HCT116 (cell line): ENCODE measurements at regions not wholly inside any gene's neighbourhood (a gene's known extent, or its start where the extent isn't known, plus 50 kb on each side); places are given as distances from the start of the nearest gene placed in this dataset.

Source experiments
- ATAC-seq: fragments of 200-7000 bp; cut with Tn5 transposase; 2 replicates; pipeline ENCODE4 v1.9.1; 2020; ENCODE audit warnings: mild to moderate bottlenecking, moderate library complexity
- BruUV-seq: library from RNA; stranded (reverse); fragments of 400-500 nt; replicated peaks from 2 replicates; lab custom pipeline; 2021; lab: Mats Ljungman, UMichigan
- CTCF ChIA-PET: fragments of 300-600 bp; sonication (Branson Sonifier 250); formaldehyde crosslinking; loops from one replicate; lab custom pipeline; 2021; ENCODE audit warnings: antibody characterized with exemption; lab: Charles Lee
- POLR2A ChIA-PET: fragments of 300-600, 350-600 bp; sonication (Branson Sonifier 250); formaldehyde crosslinking; loops from one replicate; lab custom pipeline; 2021; ENCODE audit warnings: antibody characterized with exemption; lab: Charles Lee
- RAD21 ChIA-PET, 2 experiments: fragments of 300-600 bp; sonication (Branson Sonifier 250); formaldehyde crosslinking; loops; one replicate each; lab custom pipeline; 2023; ENCODE audit warnings: low total read pairs in 2 of 2; ENCODE audit not compliant: uncharacterized antibody in 2 of 2, unreplicated experiment in 2 of 2, low non-redundant PET in 1 of 2; lab: Charles Lee
- DNase-seq: peaks from one replicate; pipeline ENCODE4 v3.0.0-alpha.2; 2010; ENCODE audit warnings: low read depth, low spot score
- H2AFZ ChIP-seq: fragments of 200-600 bp; shearing (Covaris generic), sonication (generic); 2 replicates; pipeline ENCODE4 v1.6.1; 2017; ENCODE audit warnings: low read depth, mixed run types, mixed read lengths, antibody characterized with exemption, low read length; ENCODE audit not compliant: poor library complexity, severe bottlenecking
- H3K27ac ChIP-seq: 2 replicates; pipeline ENCODE4 v1.5.1; 2012; ENCODE audit warnings: low read depth, low read length
- H3K27me3 ChIP-seq: fragments of 200-600 bp; sonication (generic); 2 replicates; pipeline ENCODE4 v1.6.1; 2016; ENCODE audit warnings: mixed run types, low read length, mixed read lengths; ENCODE audit not compliant: insufficient read depth
- H3K36me3 ChIP-seq, 2 experiments: fragments of 200-500 bp in 1 of 2; fragments of 200-600 bp in 1 of 2; sonication (Bioruptor generic) in 1 of 2; sonication (generic) in 1 of 2; 2 replicates each; pipeline versions ENCODE4 v1.5.1 to v1.6.1; 2014 to 2016; ENCODE audit warnings: low read length in 2 of 2, inconsistent platforms in 1 of 2, mixed read lengths in 1 of 2, mixed run types in 1 of 2; ENCODE audit not compliant: insufficient read depth in 2 of 2, control insufficient read depth in 1 of 2
- H3K4me1 ChIP-seq, 2 experiments: fragments of 200-600 bp in 1 of 2; sonication (generic) in 1 of 2; 2 replicates each; pipeline versions ENCODE4 v1.5.1 to v1.6.1; 2012 to 2017; ENCODE audit warnings: low read length in 2 of 2, inconsistent platforms in 1 of 2, mild to moderate bottlenecking in 1 of 2, mixed read lengths in 1 of 2, mixed run types in 1 of 2, moderate library complexity in 1 of 2; ENCODE audit not compliant: insufficient read depth in 2 of 2, control insufficient read depth in 1 of 2
- H3K4me2 ChIP-seq: fragments of 200-600 bp; sonication (generic); 2 replicates; pipeline ENCODE4 v1.6.1; 2017; ENCODE audit warnings: mixed run types, low read length, mixed read lengths
- H3K4me3 ChIP-seq, 2 experiments: fragments of 200-600 bp in 1 of 2; sonication (generic) in 1 of 2; replicated peaks in 1 of 2; 2 replicates each; pipeline ENCODE4 v1.5.1; 2011 to 2016; ENCODE audit warnings: low read length in 2 of 2, control low read depth in 1 of 2, low read depth in 1 of 2, mild to moderate bottlenecking in 1 of 2, mixed read lengths in 1 of 2, mixed run types in 1 of 2
- H3K79me2 ChIP-seq: fragments of 200-600 bp; sonication (generic); 2 replicates; pipeline ENCODE4 v1.6.1; 2017; ENCODE audit warnings: mild to moderate bottlenecking, mixed run types, low read length, moderate library complexity, mixed read lengths; ENCODE audit not compliant: insufficient read depth
- H3K9ac ChIP-seq: fragments of 200-600 bp; sonication (generic); 2 replicates; pipeline ENCODE4 v1.6.1; 2016; ENCODE audit warnings: low read length, mixed read lengths
- H3K9me2 ChIP-seq: fragments of 200-600 bp; sonication (generic), shearing (Covaris generic); 2 replicates; pipeline ENCODE4 v1.6.1; 2017; ENCODE audit warnings: mixed run types, mild to moderate bottlenecking, moderate library complexity; ENCODE audit not compliant: insufficient read depth
- H3K9me3 ChIP-seq, 2 experiments: fragments of 200-500 bp in 1 of 2; fragments of 200-600 bp in 1 of 2; sonication (Bioruptor generic) in 1 of 2; sonication (generic) in 1 of 2; 2 replicates each; pipeline ENCODE4 v1.6.1; 2014 to 2017; ENCODE audit warnings: low read length in 2 of 2, mixed read lengths in 2 of 2, inconsistent platforms in 1 of 2, low read depth in 1 of 2, mild to moderate bottlenecking in 1 of 2, mixed run types in 1 of 2, moderate library complexity in 1 of 2; ENCODE audit not compliant: control insufficient read depth in 1 of 2, insufficient read depth in 1 of 2
- H4K20me1 ChIP-seq: fragments of 200-600 bp; sonication (generic), shearing (Covaris generic); 2 replicates; pipeline ENCODE4 v1.6.1; 2017; ENCODE audit warnings: mixed run types, mild to moderate bottlenecking, moderate library complexity; ENCODE audit not compliant: insufficient read depth
- CBX3 ChIP-seq: IDR thresholded peaks from 2 replicates; pipeline ENCODE4 v1.6.1; 2012; ENCODE audit warnings: low read depth
- EGR1 ChIP-seq: IDR thresholded peaks from 2 replicates; pipeline ENCODE4 v1.6.1; 2012; ENCODE audit warnings: low read depth
- ELF1 ChIP-seq: IDR thresholded peaks from 2 replicates; pipeline ENCODE4 v1.6.1; 2012; ENCODE audit warnings: low read depth, borderline replicate concordance
- FOSL1 ChIP-seq: IDR thresholded peaks from 2 replicates; pipeline ENCODE4 v1.6.1; 2012; ENCODE audit warnings: low read depth
- MAX ChIP-seq: IDR thresholded peaks from 2 replicates; pipeline ENCODE4 v1.6.1; 2012
- POLR2AphosphoS5 ChIP-seq: IDR thresholded peaks from 2 replicates; pipeline ENCODE4 v1.6.1; 2011; ENCODE audit warnings: mild to moderate bottlenecking, low read depth, low read length, moderate library complexity
- RAD21 ChIP-seq: IDR thresholded peaks from 2 replicates; pipeline ENCODE4 v1.6.1; 2012; ENCODE audit warnings: low read depth, mild to moderate bottlenecking
- SIN3A ChIP-seq: IDR thresholded peaks from 2 replicates; pipeline ENCODE4 v1.6.1; 2012; ENCODE audit warnings: low read depth
- SP1 ChIP-seq: IDR thresholded peaks from 2 replicates; pipeline ENCODE4 v1.6.1; 2012; ENCODE audit warnings: low read depth
- YY1 ChIP-seq: IDR thresholded peaks from 2 replicates; pipeline ENCODE4 v1.6.1; 2011; ENCODE audit warnings: low read length, low read depth, moderate library complexity, mild to moderate bottlenecking; ENCODE audit not compliant: insufficient replicate concordance; ENCODE audit errors: extremely low read depth
- ZBTB33 ChIP-seq: IDR thresholded peaks from 2 replicates; pipeline ENCODE4 v1.6.1; 2011; ENCODE audit warnings: mild to moderate bottlenecking, low read length, moderate library complexity; ENCODE audit not compliant: insufficient replicate concordance; ENCODE audit errors: extremely low read depth
- ZFX ChIP-seq: fragments of 450-650 bp; IDR thresholded peaks from 2 replicates; pipeline ENCODE4 v1.6.1; 2017
- ZNF274 ChIP-seq: fragments of 200-500 bp; sonication (Bioruptor generic); IDR thresholded peaks from 2 replicates; pipeline ENCODE4 v1.6.1; 2014; ENCODE audit warnings: mild to moderate bottlenecking, low read depth, low read length, inconsistent platforms
- intact Hi-C: fragments of 100-400 bp; cut with micrococcal nuclease; formaldehyde crosslinking; loops from 2 replicates; pipeline ENCODE4 v1.10.0; 2022
- TF ChIP-seq, protein P1 (sequence below): IDR thresholded peaks from 2 replicates; pipeline ENCODE4 v1.6.1; 2012
- TF ChIP-seq, protein P2 (sequence below): IDR thresholded peaks from 2 replicates; pipeline ENCODE4 v1.6.1; 2012; ENCODE audit warnings: low read depth

- intact Hi-C loops, result no loop called here
- no peak overlapping the region for H3K4me2 ChIP-seq
- no peak overlapping the region for H3K27ac ChIP-seq
- no peaks in the 10 kb centered on the region for H3K79me2 ChIP-seq
- no peaks in the 10 kb centered on the region for H3K36me3 ChIP-seq
- no TSS peak for BruUV-seq
- H2AFZ ChIP-seq, result no peak overlapping the region
- RAD21 ChIA-PET, result no interaction called here
- no peak overlapping the region for H3K9ac ChIP-seq
- H3K9me3 ChIP-seq, result no peaks in the 10 kb centered on the region
- CTCF ChIA-PET, result no interaction called here
- POLR2A ChIA-PET, result no interaction called here
- ATAC-seq, result no peak
- H4K20me1 ChIP-seq, result no peaks in the 10 kb centered on the region
- no peak for DNase-seq
- H3K9me2 ChIP-seq, result no peaks in the 10 kb centered on the region
- no peaks in the 10 kb centered on the region for H3K4me1 ChIP-seq
- H3K4me3 ChIP-seq, result no peak overlapping the region
- peaks cover 69% of the 10 kb centered on the region for H3K27me3 ChIP-seq
- TF ChIP-seq SP1, result no peak
- TF ChIP-seq, protein P1, sequence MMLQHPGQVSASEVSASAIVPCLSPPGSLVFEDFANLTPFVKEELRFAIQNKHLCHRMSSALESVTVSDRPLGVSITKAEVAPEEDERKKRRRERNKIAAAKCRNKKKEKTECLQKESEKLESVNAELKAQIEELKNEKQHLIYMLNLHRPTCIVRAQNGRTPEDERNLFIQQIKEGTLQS, result no peak
- no peak for TF ChIP-seq EGR1
- no peak for TF ChIP-seq YY1
Measured at GRCh38 chr2:41958251-41958650, 89.6 kb upstream of the PKDCC start.

- DNase-seq, result no peak
- ChIA-PET CTCF (no interaction called here), POLR2A (no interaction called here), RAD21 (no interaction called here)
- Histone ChIP-seq H3K9me3 (no peaks in the 10 kb centered on the region), H3K4me3 (no peak overlapping the region), H3K79me2 (no peaks in the 10 kb centered on the region), H3K27me3 (peaks cover 71% of the 10 kb centered on the region), H3K9me2 (no peaks in the 10 kb centered on the region), H3K9ac (no peak overlapping the region), H3K4me1 (no peaks in the 10 kb centered on the region), H3K4me2 (no peak overlapping the region), H4K20me1 (no peaks in the 10 kb centered on the region), H3K27ac (no peak overlapping the region), H2AFZ (no peak overlapping the region), H3K36me3 (no peaks in the 10 kb centered on the region)
- ATAC-seq, result no peak
- intact Hi-C loops, result no loop called here
- no TSS peak for BruUV-seq
- TF ChIP-seq ELF1, result no peak
- no peak for TF ChIP-seq FOSL1
- TF ChIP-seq YY1, result no peak
- TF ChIP-seq ZNF274, result no peak
- no peak for TF ChIP-seq SP1
- TF ChIP-seq, protein P2, sequence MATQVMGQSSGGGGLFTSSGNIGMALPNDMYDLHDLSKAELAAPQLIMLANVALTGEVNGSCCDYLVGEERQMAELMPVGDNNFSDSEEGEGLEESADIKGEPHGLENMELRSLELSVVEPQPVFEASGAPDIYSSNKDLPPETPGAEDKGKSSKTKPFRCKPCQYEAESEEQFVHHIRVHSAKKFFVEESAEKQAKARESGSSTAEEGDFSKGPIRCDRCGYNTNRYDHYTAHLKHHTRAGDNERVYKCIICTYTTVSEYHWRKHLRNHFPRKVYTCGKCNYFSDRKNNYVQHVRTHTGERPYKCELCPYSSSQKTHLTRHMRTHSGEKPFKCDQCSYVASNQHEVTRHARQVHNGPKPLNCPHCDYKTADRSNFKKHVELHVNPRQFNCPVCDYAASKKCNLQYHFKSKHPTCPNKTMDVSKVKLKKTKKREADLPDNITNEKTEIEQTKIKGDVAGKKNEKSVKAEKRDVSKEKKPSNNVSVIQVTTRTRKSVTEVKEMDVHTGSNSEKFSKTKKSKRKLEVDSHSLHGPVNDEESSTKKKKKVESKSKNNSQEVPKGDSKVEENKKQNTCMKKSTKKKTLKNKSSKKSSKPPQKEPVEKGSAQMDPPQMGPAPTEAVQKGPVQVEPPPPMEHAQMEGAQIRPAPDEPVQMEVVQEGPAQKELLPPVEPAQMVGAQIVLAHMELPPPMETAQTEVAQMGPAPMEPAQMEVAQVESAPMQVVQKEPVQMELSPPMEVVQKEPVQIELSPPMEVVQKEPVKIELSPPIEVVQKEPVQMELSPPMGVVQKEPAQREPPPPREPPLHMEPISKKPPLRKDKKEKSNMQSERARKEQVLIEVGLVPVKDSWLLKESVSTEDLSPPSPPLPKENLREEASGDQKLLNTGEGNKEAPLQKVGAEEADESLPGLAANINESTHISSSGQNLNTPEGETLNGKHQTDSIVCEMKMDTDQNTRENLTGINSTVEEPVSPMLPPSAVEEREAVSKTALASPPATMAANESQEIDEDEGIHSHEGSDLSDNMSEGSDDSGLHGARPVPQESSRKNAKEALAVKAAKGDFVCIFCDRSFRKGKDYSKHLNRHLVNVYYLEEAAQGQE, result no peak
- no peak for TF ChIP-seq RAD21
- TF ChIP-seq MAX, result no peak
- no peak for TF ChIP-seq ZFX
- no peak for TF ChIP-seq POLR2AphosphoS5
- TF ChIP-seq, protein P1, result no peak
- no peak for TF ChIP-seq EGR1
- TF ChIP-seq ZBTB33, result no peak
- TF ChIP-seq CBX3, result no peak
- TF ChIP-seq SIN3A, result no peak
Measured at GRCh38 chr2:41958775-41959174, 89.0 kb upstream of the PKDCC start.
